AG09319 (cell line): ENCODE measurements at regions not wholly inside any gene's neighbourhood (a gene's known extent, or its start where the extent isn't known, plus 50 kb on each side); places are given as distances from the start of the nearest gene placed in this dataset.
"Not testable (repeated sequence)": the region's sequence is repeated elsewhere in the genome, so short reads cannot be mapped to it uniquely, and the experiment has no call there.

Experiments used
- DNase-seq: peaks from one replicate; pipeline ENCODE4 v3.0.0-alpha.2; 2010; ENCODE audit warnings: low read depth; ENCODE audit errors: extremely low read depth
- CTCF ChIP-seq: IDR thresholded peaks from 2 replicates; pipeline ENCODE4 v1.5.1; 2011; ENCODE audit warnings: low read depth, mild to moderate bottlenecking, inconsistent platforms, low read length, moderate library complexity

GRCh38 chr16:17749706-17750105 lies 278.9 kb upstream of the XYLT1 start:
- TF ChIP-seq CTCF = no peak
- no peak for DNase-seq

GRCh38 chr16:17748044-17748719 lies 277.4 kb upstream of the XYLT1 start:
- no peak for TF ChIP-seq CTCF
- no peak for DNase-seq

GRCh38 chr16:17747081-17747756 lies 276.5 kb upstream of the XYLT1 start:
- TF ChIP-seq CTCF = no peak
- DNase-seq = no peak

DNA sequence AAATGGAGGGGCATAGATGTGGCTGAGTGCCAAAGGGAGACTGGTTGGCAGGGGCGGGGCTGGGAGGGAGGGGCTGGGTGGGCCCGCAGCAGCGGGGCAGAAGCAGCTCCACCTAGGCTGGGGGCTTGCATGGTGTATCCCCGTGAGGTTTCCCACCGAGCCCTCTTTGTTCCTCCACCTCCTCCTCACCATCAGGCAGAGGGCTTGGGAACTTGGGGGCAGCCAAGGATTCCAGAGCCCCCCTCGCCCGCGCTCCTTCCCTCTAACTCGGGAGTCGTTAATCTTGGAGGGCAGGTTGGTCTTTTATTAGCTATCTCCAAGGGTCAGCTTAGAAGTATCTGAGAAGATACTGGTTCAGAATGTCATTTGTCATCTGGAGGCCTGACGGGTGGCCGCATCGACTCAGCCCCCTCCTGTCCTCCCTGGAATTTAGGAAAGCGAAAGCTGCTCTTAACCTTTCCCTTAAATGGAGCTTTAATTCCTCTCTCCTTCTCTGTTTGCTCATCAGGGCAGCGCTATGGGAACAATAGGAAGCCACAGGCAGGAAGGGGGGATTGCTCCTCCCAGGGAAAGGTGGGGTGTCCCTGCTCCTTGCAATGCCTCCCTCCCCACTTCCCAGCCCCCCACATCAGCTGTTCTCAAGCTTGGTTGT lies 274.3 kb upstream of the XYLT1 start:
- no peak for DNase-seq
- TF ChIP-seq CTCF = no peak

DNA sequence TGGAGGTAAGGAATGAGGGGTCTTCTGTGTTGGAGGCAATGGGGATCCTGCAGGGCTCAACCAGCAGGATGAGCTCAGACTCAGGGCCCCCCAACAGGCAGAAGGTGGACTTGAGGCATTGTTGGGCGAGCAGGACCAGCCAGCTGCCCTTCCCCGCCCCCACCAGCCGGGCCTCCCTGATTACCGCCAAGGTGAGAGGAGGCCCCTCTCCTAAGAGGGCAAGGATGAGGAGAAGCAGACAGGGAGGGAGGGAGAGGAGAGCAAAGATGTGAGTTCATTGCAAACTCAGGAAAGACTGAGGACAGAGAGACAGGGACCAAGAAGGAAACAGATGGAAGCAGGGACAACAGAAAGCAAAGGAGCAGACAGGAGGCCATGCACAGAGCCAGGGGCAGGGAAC lies 272.8 kb upstream of the XYLT1 start:
- TF ChIP-seq CTCF = no peak
- DNase-seq = no peak

DNA sequence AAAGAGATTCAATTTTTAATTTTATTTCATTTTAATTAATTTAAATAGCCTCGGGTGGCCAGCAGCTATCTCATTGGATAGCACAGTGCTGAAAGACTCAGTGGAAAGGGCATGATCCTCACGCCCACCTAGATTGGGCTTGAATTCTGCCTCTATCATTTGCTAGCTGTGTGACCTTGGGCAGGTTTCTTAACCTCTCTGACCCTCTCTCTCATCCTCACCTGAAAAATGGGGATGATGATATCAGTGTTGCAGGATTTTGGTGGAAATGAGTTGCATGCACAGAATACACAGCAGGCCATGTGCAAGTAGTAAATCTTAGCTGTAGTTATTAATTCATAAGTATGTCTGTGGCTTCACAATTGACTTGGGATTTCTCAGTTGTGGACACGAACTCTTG lies 272.4 kb upstream of the XYLT1 start:
- TF ChIP-seq CTCF = no peak
- no peak for DNase-seq

- DNase-seq = not testable (repeated sequence)
These were observed 264.3 kb upstream of the XYLT1 start for GRCh38 chr16:17735099-17735498.
